ENCODE measurements at regions not wholly inside any gene's neighbourhood (a gene's known extent, or its start where the extent isn't known, plus 50 kb on each side); places are given as distances from the start of the nearest gene placed in this dataset.

DNA sequence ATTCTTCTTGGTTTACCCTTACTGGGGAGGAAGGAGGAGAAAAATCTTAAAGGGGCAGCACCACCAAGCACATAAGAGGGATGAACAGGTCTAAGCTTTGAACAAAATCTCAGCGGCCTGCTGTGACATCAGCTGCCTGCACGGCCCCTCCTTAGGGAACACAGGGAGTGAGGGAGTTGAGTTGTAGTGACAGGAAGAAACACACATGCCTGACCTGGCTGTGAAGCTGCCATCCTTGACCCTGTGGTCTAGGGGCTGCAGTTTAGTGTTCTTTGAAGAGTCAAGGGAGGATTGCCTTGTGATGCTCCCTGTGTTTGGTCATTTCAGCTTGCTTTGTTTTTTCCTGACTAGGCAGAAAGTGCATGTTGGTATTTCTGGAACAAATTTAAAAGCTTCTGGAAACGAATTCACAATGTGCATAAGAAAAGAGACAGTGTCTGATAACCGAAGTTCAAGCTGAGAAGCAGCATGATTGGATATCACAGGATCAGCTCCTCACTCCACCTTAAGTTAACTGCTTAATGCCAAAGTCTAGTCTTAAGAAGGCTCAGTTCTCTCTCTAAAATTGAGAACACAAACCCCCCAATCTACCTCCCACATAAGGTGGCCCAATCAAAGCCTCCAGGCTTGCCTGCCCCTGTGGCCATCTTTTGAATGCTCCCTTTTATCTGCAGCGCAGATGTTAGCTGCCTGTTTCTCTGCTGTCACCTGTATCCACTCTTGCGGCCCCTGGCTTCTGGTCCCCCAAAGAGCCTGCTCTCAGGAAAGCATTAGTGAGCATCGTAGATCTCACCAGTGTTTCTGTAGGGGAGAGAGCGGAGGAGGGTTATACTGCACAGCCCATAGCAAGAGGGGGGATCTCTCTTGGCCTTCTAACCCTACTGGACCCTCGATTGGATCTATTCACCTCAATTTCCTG lies 82.2 kb downstream of the SCN11A start (continued):
- TF ChIP-seq, protein P1, sequence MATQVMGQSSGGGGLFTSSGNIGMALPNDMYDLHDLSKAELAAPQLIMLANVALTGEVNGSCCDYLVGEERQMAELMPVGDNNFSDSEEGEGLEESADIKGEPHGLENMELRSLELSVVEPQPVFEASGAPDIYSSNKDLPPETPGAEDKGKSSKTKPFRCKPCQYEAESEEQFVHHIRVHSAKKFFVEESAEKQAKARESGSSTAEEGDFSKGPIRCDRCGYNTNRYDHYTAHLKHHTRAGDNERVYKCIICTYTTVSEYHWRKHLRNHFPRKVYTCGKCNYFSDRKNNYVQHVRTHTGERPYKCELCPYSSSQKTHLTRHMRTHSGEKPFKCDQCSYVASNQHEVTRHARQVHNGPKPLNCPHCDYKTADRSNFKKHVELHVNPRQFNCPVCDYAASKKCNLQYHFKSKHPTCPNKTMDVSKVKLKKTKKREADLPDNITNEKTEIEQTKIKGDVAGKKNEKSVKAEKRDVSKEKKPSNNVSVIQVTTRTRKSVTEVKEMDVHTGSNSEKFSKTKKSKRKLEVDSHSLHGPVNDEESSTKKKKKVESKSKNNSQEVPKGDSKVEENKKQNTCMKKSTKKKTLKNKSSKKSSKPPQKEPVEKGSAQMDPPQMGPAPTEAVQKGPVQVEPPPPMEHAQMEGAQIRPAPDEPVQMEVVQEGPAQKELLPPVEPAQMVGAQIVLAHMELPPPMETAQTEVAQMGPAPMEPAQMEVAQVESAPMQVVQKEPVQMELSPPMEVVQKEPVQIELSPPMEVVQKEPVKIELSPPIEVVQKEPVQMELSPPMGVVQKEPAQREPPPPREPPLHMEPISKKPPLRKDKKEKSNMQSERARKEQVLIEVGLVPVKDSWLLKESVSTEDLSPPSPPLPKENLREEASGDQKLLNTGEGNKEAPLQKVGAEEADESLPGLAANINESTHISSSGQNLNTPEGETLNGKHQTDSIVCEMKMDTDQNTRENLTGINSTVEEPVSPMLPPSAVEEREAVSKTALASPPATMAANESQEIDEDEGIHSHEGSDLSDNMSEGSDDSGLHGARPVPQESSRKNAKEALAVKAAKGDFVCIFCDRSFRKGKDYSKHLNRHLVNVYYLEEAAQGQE (IDR thresholded peaks at IDR 0.05) = no peak
- no peak for TF ChIP-seq TAF1 (conservative IDR thresholded peaks at IDR 0.05)
- no peak for TF ChIP-seq EGR1 (IDR thresholded peaks at IDR 0.05; ENCODE audit: low read depth in 2 of 2)
- no peak for TF ChIP-seq JUND (IDR thresholded peaks at IDR 0.05)
- TF ChIP-seq FOXA1 (IDR thresholded peaks at IDR 0.05) = no peak
- no peak for TF ChIP-seq HNF4A (conservative IDR thresholded peaks at IDR 0.05)
- TF ChIP-seq YY1 (IDR thresholded peaks at IDR 0.05) = no peak

DNA sequence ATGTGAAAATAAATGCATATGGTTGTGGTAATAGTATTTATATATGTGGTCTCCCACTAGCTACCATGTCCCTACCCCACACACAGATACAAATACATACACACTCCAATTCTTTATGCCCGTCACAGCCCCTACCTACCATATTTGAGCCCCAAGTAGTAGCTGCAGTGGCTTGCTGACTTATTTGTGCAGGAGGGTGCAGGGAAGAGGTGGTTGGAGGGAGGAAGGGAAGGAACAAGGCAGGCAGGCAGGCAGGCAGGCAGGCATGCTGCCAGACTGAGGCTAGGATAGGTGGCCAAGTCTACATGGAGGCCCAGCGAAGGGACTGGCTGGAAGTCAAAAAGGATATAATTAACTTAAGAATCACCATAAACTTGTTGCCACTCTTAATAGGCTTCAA lies 82.9 kb downstream of the SCN11A start:
- no peaks in the 10 kb centered on the region for H3K9me3 ChIP-seq (ENCODE audit: control insufficient read depth in 4 of 4, low read length in 3 of 4)
- H3K9ac ChIP-seq (ENCODE audit: low read depth in 1 of 2, low read length in 2 of 2) = no peak overlapping the region
- TF ChIP-seq YY1 (IDR thresholded peaks at IDR 0.05) = no peak
- no peaks in the 10 kb centered on the region for H3K4me1 ChIP-seq (ENCODE audit: control insufficient read depth in 4 of 4, insufficient read depth in 4 of 4, low read length in 3 of 4)
- no peak for DNase-seq (ENCODE audit: low spot score)
- H3K4me3 ChIP-seq (ENCODE audit: low read depth in 1 of 3, low read length in 3 of 3) = no peak overlapping the region
- no peaks in the 10 kb centered on the region for H3K36me3 ChIP-seq (ENCODE audit: control insufficient read depth in 4 of 4, insufficient read depth in 3 of 4, low read depth in 1 of 4, low read length in 3 of 4)
- H3K27ac ChIP-seq (ENCODE audit: low read depth in 1 of 2, low read length in 2 of 2) = no peak overlapping the region
- WGBS = 91% methylated on average over 2 of the region's 2 CpGs
- no peaks in the 10 kb centered on the region for H3K27me3 ChIP-seq (ENCODE audit: control insufficient read depth in 4 of 4, insufficient read depth in 4 of 4, low read length in 3 of 4)

DNA sequence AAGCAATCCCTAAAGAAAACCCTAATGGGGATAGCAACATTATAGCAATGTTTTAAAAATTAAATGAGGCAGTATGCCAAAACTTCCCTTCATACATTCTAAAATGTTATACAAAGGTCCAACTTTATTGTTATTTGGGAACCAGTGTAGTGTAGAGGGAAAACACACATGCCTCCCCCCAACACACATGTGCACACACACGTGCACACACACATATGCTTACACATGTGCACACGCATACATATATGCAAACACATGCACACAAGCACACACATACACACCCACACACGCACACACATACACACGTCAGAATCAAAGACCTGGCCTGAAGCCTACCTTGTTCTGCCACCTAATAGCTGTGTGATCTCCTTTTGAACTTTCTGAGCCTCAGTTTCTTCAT lies 83.3 kb downstream of the SCN11A start:
- TF ChIP-seq FOXA1 (IDR thresholded peaks at IDR 0.05) (no peak), GABPA (IDR thresholded peaks at IDR 0.05 in 1 of 2, conservative IDR thresholded peaks at IDR 0.05 in 1 of 2) (no peak), RXRA (IDR thresholded peaks at IDR 0.05) (no peak), RAD21 (IDR thresholded peaks at IDR 0.05) (no peak), YY1 (IDR thresholded peaks at IDR 0.05) (no peak), NR2F2 (IDR thresholded peaks at IDR 0.05) (no peak), EGR1 (IDR thresholded peaks at IDR 0.05; ENCODE audit: low read depth in 2 of 2) (no peak), TAF1 (conservative IDR thresholded peaks at IDR 0.05) (no peak), HNF4A (conservative IDR thresholded peaks at IDR 0.05) (no peak), HNF4G (IDR thresholded peaks at IDR 0.05) (no peak), SP1 (IDR thresholded peaks at IDR 0.05) (no peak), FOXA2 (IDR thresholded peaks at IDR 0.05) (no peak)
- TF ChIP-seq, protein P2, sequence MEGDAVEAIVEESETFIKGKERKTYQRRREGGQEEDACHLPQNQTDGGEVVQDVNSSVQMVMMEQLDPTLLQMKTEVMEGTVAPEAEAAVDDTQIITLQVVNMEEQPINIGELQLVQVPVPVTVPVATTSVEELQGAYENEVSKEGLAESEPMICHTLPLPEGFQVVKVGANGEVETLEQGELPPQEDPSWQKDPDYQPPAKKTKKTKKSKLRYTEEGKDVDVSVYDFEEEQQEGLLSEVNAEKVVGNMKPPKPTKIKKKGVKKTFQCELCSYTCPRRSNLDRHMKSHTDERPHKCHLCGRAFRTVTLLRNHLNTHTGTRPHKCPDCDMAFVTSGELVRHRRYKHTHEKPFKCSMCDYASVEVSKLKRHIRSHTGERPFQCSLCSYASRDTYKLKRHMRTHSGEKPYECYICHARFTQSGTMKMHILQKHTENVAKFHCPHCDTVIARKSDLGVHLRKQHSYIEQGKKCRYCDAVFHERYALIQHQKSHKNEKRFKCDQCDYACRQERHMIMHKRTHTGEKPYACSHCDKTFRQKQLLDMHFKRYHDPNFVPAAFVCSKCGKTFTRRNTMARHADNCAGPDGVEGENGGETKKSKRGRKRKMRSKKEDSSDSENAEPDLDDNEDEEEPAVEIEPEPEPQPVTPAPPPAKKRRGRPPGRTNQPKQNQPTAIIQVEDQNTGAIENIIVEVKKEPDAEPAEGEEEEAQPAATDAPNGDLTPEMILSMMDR (IDR thresholded peaks at IDR 0.05; ENCODE audit: low read depth, low read length, missing input control) = no peak
- TF ChIP-seq, protein P1 (IDR thresholded peaks at IDR 0.05) = no peak
- TF ChIP-seq, protein P3, sequence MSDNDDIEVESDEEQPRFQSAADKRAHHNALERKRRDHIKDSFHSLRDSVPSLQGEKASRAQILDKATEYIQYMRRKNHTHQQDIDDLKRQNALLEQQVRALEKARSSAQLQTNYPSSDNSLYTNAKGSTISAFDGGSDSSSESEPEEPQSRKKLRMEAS (IDR thresholded peaks at IDR 0.05) = no peak
- TF ChIP-seq, protein P4, sequence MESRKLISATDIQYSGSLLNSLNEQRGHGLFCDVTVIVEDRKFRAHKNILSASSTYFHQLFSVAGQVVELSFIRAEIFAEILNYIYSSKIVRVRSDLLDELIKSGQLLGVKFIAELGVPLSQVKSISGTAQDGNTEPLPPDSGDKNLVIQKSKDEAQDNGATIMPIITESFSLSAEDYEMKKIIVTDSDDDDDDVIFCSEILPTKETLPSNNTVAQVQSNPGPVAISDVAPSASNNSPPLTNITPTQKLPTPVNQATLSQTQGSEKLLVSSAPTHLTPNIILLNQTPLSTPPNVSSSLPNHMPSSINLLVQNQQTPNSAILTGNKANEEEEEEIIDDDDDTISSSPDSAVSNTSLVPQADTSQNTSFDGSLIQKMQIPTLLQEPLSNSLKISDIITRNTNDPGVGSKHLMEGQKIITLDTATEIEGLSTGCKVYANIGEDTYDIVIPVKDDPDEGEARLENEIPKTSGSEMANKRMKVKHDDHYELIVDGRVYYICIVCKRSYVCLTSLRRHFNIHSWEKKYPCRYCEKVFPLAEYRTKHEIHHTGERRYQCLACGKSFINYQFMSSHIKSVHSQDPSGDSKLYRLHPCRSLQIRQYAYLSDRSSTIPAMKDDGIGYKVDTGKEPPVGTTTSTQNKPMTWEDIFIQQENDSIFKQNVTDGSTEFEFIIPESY (IDR thresholded peaks at IDR 0.05) = no peak
- no peak for DNase-seq (ENCODE audit: low spot score)
- no peaks in the 10 kb centered on the region for H3K9me3 ChIP-seq (ENCODE audit: control insufficient read depth in 4 of 4, low read length in 3 of 4)
- H3K27me3 ChIP-seq (ENCODE audit: control insufficient read depth in 4 of 4, insufficient read depth in 4 of 4, low read length in 3 of 4) = no peaks in the 10 kb centered on the region
- 86% methylated on average over 4 of the region's 4 CpGs for WGBS
- H3K4me3 ChIP-seq (ENCODE audit: low read depth in 1 of 3, low read length in 3 of 3) = no peak overlapping the region
- no peaks in the 10 kb centered on the region for H3K4me1 ChIP-seq (ENCODE audit: control insufficient read depth in 4 of 4, insufficient read depth in 4 of 4, low read length in 3 of 4)
- H3K27ac ChIP-seq (ENCODE audit: low read depth in 1 of 2, low read length in 2 of 2) = no peak overlapping the region
- no peak overlapping the region for H3K9ac ChIP-seq (ENCODE audit: low read depth in 1 of 2, low read length in 2 of 2)
- H3K36me3 ChIP-seq (ENCODE audit: control insufficient read depth in 4 of 4, insufficient read depth in 3 of 4, low read depth in 1 of 4, low read length in 3 of 4) = no peaks in the 10 kb centered on the region
